Mesenchymal stem cell (in vitro differentiated cells and primary cell): ENCODE measurements at regions not wholly inside any gene's neighbourhood (a gene's known extent, or its start where the extent isn't known, plus 50 kb on each side); places are given as distances from the start of the nearest gene placed in this dataset.

ENCODE experiments used
- DNase-seq: peaks from one replicate; pipeline ENCODE4 v3.0.0-alpha.2; 2013
- H2AFZ ChIP-seq: one replicate; pipeline ENCODE4 v1.6.1; 2013; ENCODE audit warnings: low read depth, mild to moderate bottlenecking, control low read depth, inconsistent platforms, low read length, moderate library complexity
- H2AK5ac ChIP-seq: 2 replicates; pipeline ENCODE4 v1.6.1; 2013; ENCODE audit warnings: low read length, moderate library complexity, mild to moderate bottlenecking, inconsistent platforms; ENCODE audit not compliant: severe bottlenecking
- H2BK120ac ChIP-seq: one replicate; pipeline ENCODE4 v1.6.1; 2013; ENCODE audit warnings: low read depth, mild to moderate bottlenecking, inconsistent platforms, low read length, moderate library complexity
- H2BK12ac ChIP-seq, 2 experiments: one replicate each; pipeline ENCODE4 v1.6.1; 2013; ENCODE audit warnings: inconsistent platforms in 2 of 2, low read length in 2 of 2, mild to moderate bottlenecking in 2 of 2, moderate library complexity in 2 of 2, control low read depth in 1 of 2
- H2BK15ac ChIP-seq: one replicate; pipeline ENCODE4 v1.6.1; 2013; ENCODE audit warnings: mild to moderate bottlenecking, low read depth, inconsistent platforms; ENCODE audit not compliant: poor library complexity, severe bottlenecking
- H2BK5ac ChIP-seq: 2 replicates; pipeline ENCODE4 v1.6.1; 2013; ENCODE audit warnings: low read depth, mild to moderate bottlenecking, low read length, control low read depth, inconsistent platforms; ENCODE audit not compliant: poor library complexity, severe bottlenecking
- H3K14ac ChIP-seq, 2 experiments: one replicate each; pipeline ENCODE4 v1.6.1; 2013; ENCODE audit warnings: inconsistent platforms in 2 of 2, low read length in 2 of 2, control low read depth in 1 of 2, mild to moderate bottlenecking in 1 of 2, moderate library complexity in 1 of 2
- H3K18ac ChIP-seq, 2 experiments: one replicate each; pipeline ENCODE4 v1.6.1; 2013; ENCODE audit warnings: inconsistent platforms in 2 of 2, low read length in 2 of 2, control low read depth in 1 of 2, low read depth in 1 of 2, mild to moderate bottlenecking in 1 of 2
- H3K23ac ChIP-seq, 2 experiments: one replicate each; pipeline ENCODE4 v1.6.1; 2013; ENCODE audit warnings: inconsistent platforms in 2 of 2, low read length in 2 of 2, mild to moderate bottlenecking in 2 of 2, moderate library complexity in 2 of 2, control low read depth in 1 of 2
- H3K27ac ChIP-seq: 2 replicates; pipeline ENCODE4 v1.5.1; 2013; ENCODE audit warnings: mild to moderate bottlenecking, moderate library complexity, low read length, control low read depth, inconsistent platforms; ENCODE audit not compliant: poor library complexity, severe bottlenecking
- H3K27me3 ChIP-seq, 2 experiments: 2 replicates each; pipeline versions ENCODE4 v1.6.1 to v1.7.0; 2013; ENCODE audit warnings: low read length in 2 of 2, mild to moderate bottlenecking in 2 of 2, moderate library complexity in 2 of 2, control low read depth in 1 of 2, inconsistent platforms in 1 of 2; ENCODE audit not compliant: control insufficient read depth in 1 of 2, insufficient read depth in 1 of 2
- H3K36me3 ChIP-seq, 2 experiments: 2 replicates each; pipeline versions ENCODE4 v1.6.1 to v1.7.0; 2013; ENCODE audit warnings: low read length in 2 of 2, control low read depth in 1 of 2, inconsistent platforms in 1 of 2, low read depth in 1 of 2, mild to moderate bottlenecking in 1 of 2; ENCODE audit not compliant: insufficient read depth in 2 of 2, control insufficient read depth in 1 of 2
- H3K4ac ChIP-seq, 2 experiments: one replicate each; pipeline ENCODE4 v1.6.1; 2013; ENCODE audit warnings: inconsistent platforms in 2 of 2, low read length in 2 of 2, mild to moderate bottlenecking in 2 of 2, moderate library complexity in 2 of 2, control low read depth in 1 of 2, low read depth in 1 of 2
- H3K4me1 ChIP-seq: 2 replicates; pipeline ENCODE4 v1.6.1; 2013; ENCODE audit warnings: low read depth, low read length, control low read depth; ENCODE audit not compliant: control insufficient read depth, insufficient read depth
- H3K4me2 ChIP-seq: 2 replicates; pipeline ENCODE4 v1.6.1; 2013; ENCODE audit warnings: low read length, mild to moderate bottlenecking, inconsistent platforms; ENCODE audit not compliant: poor library complexity, severe bottlenecking
- H3K4me3 ChIP-seq, 2 experiments: 2 replicates each; pipeline versions ENCODE4 v1.5.1 to v1.7.0; 2013; ENCODE audit warnings: low read length in 2 of 2, mild to moderate bottlenecking in 2 of 2, control low read depth in 1 of 2, low read depth in 1 of 2; ENCODE audit not compliant: insufficient read depth in 1 of 2
- H3K79me1 ChIP-seq: replicated peaks from 2 replicates; pipeline ENCODE4 v1.6.1; 2013; ENCODE audit warnings: mild to moderate bottlenecking, control low read depth, low read length, inconsistent platforms; ENCODE audit not compliant: poor library complexity, severe bottlenecking
- H3K9ac ChIP-seq: 2 replicates; pipeline ENCODE4 v1.7.0; 2013; ENCODE audit warnings: mild to moderate bottlenecking, low read length, moderate library complexity
- H3K9me3 ChIP-seq: 2 replicates; pipeline ENCODE4 v1.7.0; 2013; ENCODE audit warnings: mild to moderate bottlenecking, low read length; ENCODE audit not compliant: control insufficient read depth
- H4K8ac ChIP-seq: one replicate; pipeline ENCODE4 v1.6.1; 2013; ENCODE audit warnings: inconsistent platforms, mild to moderate bottlenecking, low read length, moderate library complexity
- H4K91ac ChIP-seq: one replicate; pipeline ENCODE4 v1.6.1; 2013; ENCODE audit warnings: mild to moderate bottlenecking, low read length, inconsistent platforms
- WGBS: methylation state at CpG from one replicate; pipeline ENCODE4 v1.1.7; 2013; ENCODE audit warnings: mixed read lengths; 5-methylcytosine and 5-hydroxymethylcytosine counted together

GRCh38 chr22:49525801-49526535 is 301.7 kb downstream of the BRD1 start:
- no peak overlapping the region for H3K4me3 ChIP-seq
- no peak overlapping the region for H2BK12ac ChIP-seq
- no peak overlapping the region for H4K8ac ChIP-seq
- no peaks in the 10 kb centered on the region for H3K36me3 ChIP-seq
- no peaks in the 10 kb centered on the region for H3K4me1 ChIP-seq
- H3K18ac ChIP-seq: no peak overlapping the region
- H3K27me3 ChIP-seq: no peaks in the 10 kb centered on the region
- no peak overlapping the region for H2BK15ac ChIP-seq
- H3K4ac ChIP-seq: no peak overlapping the region
- H2BK5ac ChIP-seq: no peak overlapping the region
- H3K9me3 ChIP-seq: no peaks in the 10 kb centered on the region
- no peaks in the 10 kb centered on the region for H3K79me1 ChIP-seq
- no peak overlapping the region for H3K27ac ChIP-seq
- H3K4me2 ChIP-seq: no peak overlapping the region
- H3K14ac ChIP-seq: no peak overlapping the region
- no peak for DNase-seq
- 77% methylated on average over 14 of the region's 14 CpGs for WGBS
- H2AK5ac ChIP-seq: no peak overlapping the region
- no peak overlapping the region for H3K9ac ChIP-seq
- H3K23ac ChIP-seq: no peak overlapping the region
- H2AFZ ChIP-seq: no peak overlapping the region
- no peak overlapping the region for H4K91ac ChIP-seq
- H2BK120ac ChIP-seq: no peak overlapping the region

- Histone ChIP-seq H2BK12ac (no peak overlapping the region), H3K4me3 (no peak overlapping the region), H3K27me3 (no peaks in the 10 kb centered on the region), H2BK120ac (no peak overlapping the region), H3K36me3 (no peaks in the 10 kb centered on the region), H3K18ac (no peak overlapping the region), H3K4me2 (no peak overlapping the region), H3K79me1 (no peaks in the 10 kb centered on the region), H3K23ac (no peak overlapping the region), H3K9me3 (no peaks in the 10 kb centered on the region), H3K27ac (no peak overlapping the region), H2BK15ac (no peak overlapping the region), H3K4ac (no peak overlapping the region), H2BK5ac (no peak overlapping the region), H4K91ac (no peak overlapping the region), H3K4me1 (no peaks in the 10 kb centered on the region), H2AFZ (no peak overlapping the region), H2AK5ac (no peak overlapping the region), H3K9ac (no peak overlapping the region), H4K8ac (no peak overlapping the region), H3K14ac (no peak overlapping the region)
- WGBS: 80% methylated on average over 9 of the region's 9 CpGs
- no peak for DNase-seq
Measured at GRCh38 chr22:49525360-49525759, 302.3 kb downstream of the BRD1 start.

- Histone ChIP-seq H3K23ac (no peak overlapping the region), H3K79me1 (no peaks in the 10 kb centered on the region), H3K4me1 (no peaks in the 10 kb centered on the region), H3K27me3 (no peaks in the 10 kb centered on the region), H3K27ac (no peak overlapping the region), H2BK5ac (no peak overlapping the region), H4K8ac (no peak overlapping the region), H3K4me3 (no peak overlapping the region), H2BK120ac (no peak overlapping the region), H2AFZ (no peak overlapping the region), H2BK12ac (no peak overlapping the region), H2AK5ac (no peak overlapping the region), H3K18ac (no peak overlapping the region), H2BK15ac (no peak overlapping the region), H3K4me2 (no peak overlapping the region), H4K91ac (peak overlapping the region; percentile 62), H3K4ac (no peak overlapping the region), H3K9me3 (no peaks in the 10 kb centered on the region), H3K36me3 (no peaks in the 10 kb centered on the region), H3K9ac (no peak overlapping the region), H3K14ac (no peak overlapping the region)
- WGBS: 72% methylated on average over 5 of the region's 5 CpGs
- no peak for DNase-seq
Measured at GRCh38 chr22:49524362-49524761, 303.3 kb downstream of the BRD1 start.

- DNase-seq: no peak
- no peaks in the 10 kb centered on the region for H3K9me3 ChIP-seq
- H3K36me3 ChIP-seq: no peaks in the 10 kb centered on the region
- H2AK5ac ChIP-seq: no peak overlapping the region
- WGBS: 80% methylated on average over 15 of the region's 15 CpGs
- H3K79me1 ChIP-seq: no peaks in the 10 kb centered on the region
- no peak overlapping the region for H3K14ac ChIP-seq
- H3K27me3 ChIP-seq: no peaks in the 10 kb centered on the region
- no peak overlapping the region for H3K27ac ChIP-seq
- H2BK12ac ChIP-seq: no peak overlapping the region
- H4K91ac ChIP-seq: no peak overlapping the region
- no peak overlapping the region for H3K4me3 ChIP-seq
- H4K8ac ChIP-seq: no peak overlapping the region
- no peak overlapping the region for H3K4me2 ChIP-seq
- no peak overlapping the region for H2BK15ac ChIP-seq
- no peak overlapping the region for H2BK120ac ChIP-seq
- no peak overlapping the region for H3K9ac ChIP-seq
- no peak overlapping the region for H2AFZ ChIP-seq
- H3K23ac ChIP-seq: no peak overlapping the region
- H3K4me1 ChIP-seq: no peaks in the 10 kb centered on the region
- H3K18ac ChIP-seq: no peak overlapping the region
- no peak overlapping the region for H2BK5ac ChIP-seq
- H3K4ac ChIP-seq: no peak overlapping the region
Measured at GRCh38 chr22:49523374-49524008, 304.2 kb downstream of the BRD1 start.
